ENCODE measurements at regions not wholly inside any gene's neighbourhood (a gene's known extent, or its start where the extent isn't known, plus 50 kb on each side); places are given as distances from the start of the nearest gene placed in this dataset.

DNA sequence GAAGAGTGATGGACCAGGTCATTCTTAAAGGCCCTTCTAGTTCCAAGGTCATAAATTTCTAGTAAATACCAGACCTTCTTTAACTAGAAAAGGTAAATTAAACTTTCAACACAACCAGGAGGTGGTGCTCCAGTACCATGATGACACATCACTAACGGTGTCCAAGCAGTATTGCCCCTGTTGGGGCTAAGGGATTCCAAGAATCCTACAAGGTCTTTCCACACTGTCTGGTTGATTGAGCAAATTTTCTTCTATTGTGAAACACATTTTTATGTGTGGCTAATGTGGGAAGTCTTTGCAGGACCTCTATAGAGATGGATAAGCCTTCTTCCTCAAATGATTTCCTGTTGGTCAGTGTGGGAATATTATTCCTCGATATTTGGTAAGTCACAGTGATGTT lies 459.6 kb upstream of the PAPPA start:
- TF ChIP-seq CTCF (conservative IDR thresholded peaks at IDR 0.05; ENCODE audit: low read depth, low read length): no peak
- Histone ChIP-seq H3K4me2 (no peak overlapping the region), H3K79me2 (ENCODE audit: insufficient read depth, low read depth) (no peaks in the 10 kb centered on the region), H3K9ac (no peak overlapping the region), H4K20me1 (ENCODE audit: insufficient read depth) (no peaks in the 10 kb centered on the region), H3K27me3 (ENCODE audit: insufficient read depth, low read depth) (no peaks in the 10 kb centered on the region), H2AFZ (ENCODE audit: low read depth) (no peak overlapping the region), H3K36me3 (ENCODE audit: insufficient read depth) (no peaks in the 10 kb centered on the region), H3K4me3 (IDR thresholded peaks at IDR 0.05; ENCODE audit: insufficient read depth, low read depth, low read length) (no peak overlapping the region), H3K4me1 (ENCODE audit: low read depth, poor library complexity, severe bottlenecking) (no peaks in the 10 kb centered on the region), H3K27ac (no peak overlapping the region)

DNA sequence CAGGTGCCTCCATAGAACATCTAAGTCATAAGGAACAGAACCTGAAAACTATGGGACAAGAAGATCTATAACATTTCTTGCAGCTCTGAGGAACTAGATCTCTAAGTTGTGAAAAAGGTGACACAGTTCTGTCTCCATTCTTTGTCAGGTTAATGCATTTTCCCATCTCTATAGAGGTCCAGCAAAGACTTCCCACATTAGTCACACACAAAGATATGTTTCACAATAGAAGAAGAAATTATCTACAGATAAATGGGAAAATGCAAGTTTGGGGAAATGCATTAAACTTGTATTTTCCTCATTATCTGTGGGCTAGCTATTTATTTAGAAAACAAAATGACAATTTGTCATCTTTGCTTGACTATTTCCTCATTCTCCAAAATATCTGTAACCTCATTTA lies 458.6 kb upstream of the PAPPA start:
- no peaks in the 10 kb centered on the region for H3K36me3 ChIP-seq (ENCODE audit: insufficient read depth)
- no peak overlapping the region for H3K9ac ChIP-seq
- H3K27me3 ChIP-seq (ENCODE audit: insufficient read depth, low read depth): no peaks in the 10 kb centered on the region
- no peak overlapping the region for H2AFZ ChIP-seq (ENCODE audit: low read depth)
- H3K4me2 ChIP-seq: no peak overlapping the region
- H3K4me1 ChIP-seq (ENCODE audit: low read depth, poor library complexity, severe bottlenecking): no peaks in the 10 kb centered on the region
- TF ChIP-seq CTCF (conservative IDR thresholded peaks at IDR 0.05; ENCODE audit: low read depth, low read length): no peak
- no peaks in the 10 kb centered on the region for H4K20me1 ChIP-seq (ENCODE audit: insufficient read depth)
- no peak overlapping the region for H3K27ac ChIP-seq
- H3K4me3 ChIP-seq (IDR thresholded peaks at IDR 0.05; ENCODE audit: insufficient read depth, low read depth, low read length): no peak overlapping the region
- no peaks in the 10 kb centered on the region for H3K79me2 ChIP-seq (ENCODE audit: insufficient read depth, low read depth)

- H2AFZ ChIP-seq (ENCODE audit: low read depth): no peak overlapping the region
These were observed 440.6 kb upstream of the PAPPA start for GRCh38 chr9:115712981-115713380.

DNA sequence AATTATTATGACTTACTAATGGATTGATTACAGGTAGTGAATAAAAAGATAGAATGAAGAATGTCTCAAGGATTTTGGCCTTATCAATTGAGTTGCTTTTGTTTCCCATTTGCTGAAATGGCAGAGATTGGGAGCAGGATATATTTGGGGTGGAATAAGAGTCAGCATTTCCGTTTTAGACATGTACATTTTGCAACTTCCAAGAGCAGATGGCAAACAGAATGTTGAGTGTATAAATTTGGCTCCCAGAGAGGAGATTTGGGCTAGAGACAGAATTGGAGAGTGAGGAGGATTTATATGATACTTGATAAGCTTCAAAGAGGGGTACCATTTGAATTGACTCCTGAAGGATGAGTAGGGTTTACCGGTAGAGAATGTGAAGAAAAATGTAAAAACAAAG lies 437.9 kb upstream of the PAPPA start:
- H3K4me2 ChIP-seq: no peak overlapping the region
- H3K27me3 ChIP-seq (ENCODE audit: insufficient read depth, low read depth): no peaks in the 10 kb centered on the region
- H3K79me2 ChIP-seq (ENCODE audit: insufficient read depth, low read depth): no peaks in the 10 kb centered on the region
- H3K4me3 ChIP-seq (IDR thresholded peaks at IDR 0.05; ENCODE audit: insufficient read depth, low read depth, low read length): no peak overlapping the region
- H3K27ac ChIP-seq: no peak overlapping the region
- no peak overlapping the region for H2AFZ ChIP-seq (ENCODE audit: low read depth)
- no peaks in the 10 kb centered on the region for H4K20me1 ChIP-seq (ENCODE audit: insufficient read depth)
- no peaks in the 10 kb centered on the region for H3K4me1 ChIP-seq (ENCODE audit: low read depth, poor library complexity, severe bottlenecking)
- no peaks in the 10 kb centered on the region for H3K36me3 ChIP-seq (ENCODE audit: insufficient read depth)
- TF ChIP-seq CTCF (conservative IDR thresholded peaks at IDR 0.05; ENCODE audit: low read depth, low read length): no peak
- H3K9ac ChIP-seq: no peak overlapping the region

More at GRCh38 chr9:115712981-115713380, 440.6 kb upstream of the PAPPA start:
- H3K4me2 ChIP-seq: no peak overlapping the region
- H3K4me1 ChIP-seq (ENCODE audit: low read depth, poor library complexity, severe bottlenecking): no peaks in the 10 kb centered on the region
- H4K20me1 ChIP-seq (ENCODE audit: insufficient read depth): no peaks in the 10 kb centered on the region
- no peaks in the 10 kb centered on the region for H3K36me3 ChIP-seq (ENCODE audit: insufficient read depth)
- H3K4me3 ChIP-seq (IDR thresholded peaks at IDR 0.05; ENCODE audit: insufficient read depth, low read depth, low read length): no peak overlapping the region
- H3K79me2 ChIP-seq (ENCODE audit: insufficient read depth, low read depth): no peaks in the 10 kb centered on the region
- no peak overlapping the region for H3K9ac ChIP-seq
- no peak for TF ChIP-seq CTCF (conservative IDR thresholded peaks at IDR 0.05; ENCODE audit: low read depth, low read length)
- no peaks in the 10 kb centered on the region for H3K27me3 ChIP-seq (ENCODE audit: insufficient read depth, low read depth)
- H3K27ac ChIP-seq: no peak overlapping the region

DNA sequence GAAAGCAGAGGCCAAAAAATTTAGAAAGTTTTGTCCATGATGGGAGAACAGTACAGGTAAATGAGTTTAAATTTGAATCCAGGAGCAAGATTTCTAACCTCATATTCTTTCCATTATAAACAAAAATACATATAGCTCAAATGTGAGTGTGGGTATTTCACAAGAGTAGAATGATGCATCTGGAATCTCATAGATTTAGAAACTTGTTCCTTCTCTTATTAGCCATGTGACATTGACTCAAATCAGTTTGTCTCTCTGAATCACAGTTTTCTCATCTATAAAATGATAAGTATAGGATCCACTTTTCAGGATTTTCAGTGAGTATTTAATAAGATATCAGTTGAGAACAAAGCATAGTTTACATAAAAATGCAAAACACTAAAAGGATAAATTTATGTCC lies 436.3 kb upstream of the PAPPA start:
- no peak overlapping the region for H3K4me3 ChIP-seq (IDR thresholded peaks at IDR 0.05; ENCODE audit: insufficient read depth, low read depth, low read length)
- no peak overlapping the region for H3K4me2 ChIP-seq
- H3K27me3 ChIP-seq (ENCODE audit: insufficient read depth, low read depth): no peaks in the 10 kb centered on the region
- TF ChIP-seq CTCF (conservative IDR thresholded peaks at IDR 0.05; ENCODE audit: low read depth, low read length): no peak
- H4K20me1 ChIP-seq (ENCODE audit: insufficient read depth): no peaks in the 10 kb centered on the region
- H3K9ac ChIP-seq: no peak overlapping the region
- no peak overlapping the region for H2AFZ ChIP-seq (ENCODE audit: low read depth)
- no peaks in the 10 kb centered on the region for H3K36me3 ChIP-seq (ENCODE audit: insufficient read depth)
- H3K79me2 ChIP-seq (ENCODE audit: insufficient read depth, low read depth): no peaks in the 10 kb centered on the region
- H3K27ac ChIP-seq: no peak overlapping the region
- H3K4me1 ChIP-seq (ENCODE audit: low read depth, poor library complexity, severe bottlenecking): no peaks in the 10 kb centered on the region
